HG03432 (cell line): ENCODE measurements at regions not wholly inside any gene's neighbourhood (a gene's known extent, or its start where the extent isn't known, plus 50 kb on each side); places are given as distances from the start of the nearest gene placed in this dataset.
"Not testable (repeated sequence)": the region's sequence is repeated elsewhere in the genome, so short reads cannot be mapped to it uniquely, and the experiment has no call there.

ENCODE experiments used
- ATAC-seq: cut with Tn5 transposase; IDR thresholded peaks from one replicate; pipeline ENCODE4 v1.9.1; 2021; ENCODE audit warnings: mild to moderate bottlenecking, moderate library complexity; ENCODE audit not compliant: unreplicated experiment

DNA sequence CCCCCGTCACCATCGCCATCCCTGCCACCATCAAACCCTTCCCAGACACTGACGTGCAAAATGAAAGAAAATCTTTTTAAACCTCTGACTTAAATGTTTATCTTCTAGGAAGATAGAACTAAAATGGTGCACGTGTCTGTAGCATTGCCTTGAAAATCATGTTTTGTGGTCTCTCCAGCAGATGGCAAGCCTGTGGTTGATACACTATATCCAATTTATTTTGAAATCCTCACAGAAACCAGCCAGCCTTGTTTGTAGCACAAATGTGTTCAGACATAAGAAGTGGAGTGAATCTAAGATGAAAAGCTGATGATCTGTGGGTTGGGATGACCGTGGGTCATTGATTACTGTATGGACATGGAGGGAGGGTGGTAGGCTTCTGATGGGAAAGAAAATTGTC, 436.2 kb upstream of the SMIM21 start:
- ATAC-seq = no peak

DNA sequence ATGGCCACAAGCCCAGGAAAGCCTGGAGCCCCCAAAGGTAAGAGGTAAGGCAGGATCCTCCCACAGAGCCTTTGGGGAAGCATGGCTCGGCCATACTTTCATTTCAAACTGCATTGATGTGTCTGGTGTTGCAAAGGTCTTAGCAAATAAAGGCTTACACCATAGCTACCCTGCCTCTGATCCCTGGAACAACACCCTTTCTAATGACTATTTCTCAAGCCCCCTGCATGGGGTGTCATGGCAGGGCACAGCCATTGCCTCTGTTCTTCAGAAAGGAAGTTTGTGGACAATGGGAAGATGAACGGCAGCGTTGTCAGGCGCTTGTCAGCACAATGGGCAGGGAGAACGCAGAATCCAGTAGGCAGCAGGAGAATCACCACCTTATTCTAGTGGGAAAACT, 435.0 kb upstream of the SMIM21 start:
- ATAC-seq = no peak

DNA sequence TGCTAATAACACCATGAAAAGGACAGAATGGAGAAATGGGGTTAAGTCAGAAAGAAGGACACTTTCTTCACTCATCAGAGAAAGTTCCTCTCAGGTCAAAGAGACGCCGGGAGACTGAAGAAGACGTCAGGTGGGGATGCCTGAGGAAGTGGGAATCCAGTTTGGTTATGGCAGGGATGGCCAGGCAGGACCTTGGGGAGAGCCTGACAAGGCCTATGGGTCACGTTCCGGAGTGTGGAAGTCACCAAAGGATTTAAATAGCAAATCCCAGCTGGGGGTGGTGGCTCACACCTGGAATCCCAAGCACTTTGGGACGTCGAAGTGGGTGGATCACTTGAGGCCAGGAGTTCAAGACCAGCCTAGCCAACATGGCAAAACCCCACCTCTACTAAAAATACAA, 432.7 kb upstream of the SMIM21 start:
- ATAC-seq = no peak

- no peak for ATAC-seq
These were observed 432.0 kb upstream of the SMIM21 start for GRCh38 chr18:75859533-75859932.

- no peak for ATAC-seq
These were observed 431.3 kb upstream of the SMIM21 start for GRCh38 chr18:75858754-75859153.

GRCh38 chr18:75857558-75857957, 430.1 kb upstream of the SMIM21 start:
- no peak for ATAC-seq

- no peak for ATAC-seq
These were observed 427.3 kb upstream of the SMIM21 start for GRCh38 chr18:75854808-75855207.

DNA sequence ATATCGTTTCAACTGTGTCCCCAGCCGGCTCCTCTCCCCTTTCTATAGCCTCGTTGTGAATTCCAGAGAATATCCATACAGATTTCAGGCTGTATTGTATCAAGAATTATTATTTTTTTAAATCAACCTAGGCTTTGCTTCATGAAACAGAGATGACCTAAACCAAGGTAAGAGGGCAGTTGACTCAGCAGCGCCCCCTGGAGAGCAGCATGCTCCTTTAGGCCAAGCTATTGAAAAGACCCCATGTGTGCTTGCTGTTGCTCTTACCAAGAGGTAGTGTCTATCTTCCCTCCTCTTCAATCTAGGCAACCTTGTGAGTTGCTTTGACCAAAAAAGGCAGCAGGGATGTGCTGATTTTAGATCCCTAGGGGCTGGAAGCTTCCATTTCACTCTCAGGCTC, 426.7 kb upstream of the SMIM21 start:
- no peak for ATAC-seq

GRCh38 chr18:75846321-75846720, 418.8 kb upstream of the SMIM21 start:
- no peak for ATAC-seq

GRCh38 chr18:75845413-75845812, 417.9 kb upstream of the SMIM21 start:
- no peak for ATAC-seq

GRCh38 chr18:75844146-75844545, 416.6 kb upstream of the SMIM21 start:
- no peak for ATAC-seq

DNA sequence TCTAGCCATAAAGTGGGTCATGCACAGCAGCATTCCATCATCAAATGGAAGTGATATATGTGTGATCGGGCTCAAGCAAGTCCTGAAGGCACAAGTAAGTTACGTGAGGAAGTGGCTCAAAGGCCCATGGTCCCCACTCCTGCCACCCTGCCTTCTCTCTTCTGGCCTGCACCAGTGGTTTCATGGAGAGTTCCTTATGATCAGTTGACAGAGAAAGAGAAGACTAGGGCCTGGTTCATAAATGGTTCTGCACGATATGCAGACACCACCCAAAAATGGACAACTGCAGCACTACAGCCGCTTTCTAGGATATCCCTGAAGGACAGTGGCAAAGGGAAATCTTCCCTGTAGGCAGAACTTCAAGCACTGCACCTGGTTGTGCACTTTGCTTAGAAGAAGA, 412.6 kb upstream of the SMIM21 start:
- no peak for ATAC-seq

DNA sequence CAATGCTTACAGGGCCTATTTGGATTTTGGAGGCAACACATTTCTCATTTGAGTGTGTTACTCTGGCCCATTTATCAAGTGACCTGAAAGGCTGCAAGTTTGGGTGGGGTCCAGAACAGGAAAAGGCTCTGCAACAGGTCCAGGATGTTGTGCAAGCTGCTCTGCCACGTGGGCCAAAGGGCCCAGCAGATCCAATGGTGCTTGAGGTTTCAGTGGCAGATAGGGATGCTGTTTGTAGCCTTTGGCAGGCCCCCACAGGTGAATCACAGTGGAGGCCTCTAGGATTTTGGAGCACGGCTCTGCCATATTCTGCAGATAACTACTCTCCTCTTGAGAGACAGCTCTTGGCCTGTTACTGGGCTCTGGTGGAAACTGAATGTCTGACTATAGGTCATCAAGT, 412.2 kb upstream of the SMIM21 start:
- not testable (repeated sequence) for ATAC-seq

DNA sequence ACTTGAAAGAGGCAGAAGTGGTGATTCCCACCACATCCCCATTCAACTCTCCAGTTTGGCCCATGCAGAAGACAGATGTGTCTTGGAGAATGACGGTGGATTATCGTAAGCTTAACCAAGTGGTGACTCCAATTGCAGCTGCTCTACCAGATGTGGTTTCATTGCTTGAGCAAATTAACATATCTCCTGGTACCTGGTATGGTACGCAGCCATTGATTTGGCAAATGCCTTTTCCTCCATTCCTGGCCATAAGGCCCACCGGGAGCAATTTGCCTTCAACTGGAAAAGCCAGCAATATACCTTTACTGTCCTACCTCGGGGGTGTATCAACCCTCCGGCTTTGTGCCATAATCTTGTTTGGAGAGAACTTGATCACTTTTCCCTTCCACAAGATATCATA, 411.5 kb upstream of the SMIM21 start:
- ATAC-seq = no peak

DNA sequence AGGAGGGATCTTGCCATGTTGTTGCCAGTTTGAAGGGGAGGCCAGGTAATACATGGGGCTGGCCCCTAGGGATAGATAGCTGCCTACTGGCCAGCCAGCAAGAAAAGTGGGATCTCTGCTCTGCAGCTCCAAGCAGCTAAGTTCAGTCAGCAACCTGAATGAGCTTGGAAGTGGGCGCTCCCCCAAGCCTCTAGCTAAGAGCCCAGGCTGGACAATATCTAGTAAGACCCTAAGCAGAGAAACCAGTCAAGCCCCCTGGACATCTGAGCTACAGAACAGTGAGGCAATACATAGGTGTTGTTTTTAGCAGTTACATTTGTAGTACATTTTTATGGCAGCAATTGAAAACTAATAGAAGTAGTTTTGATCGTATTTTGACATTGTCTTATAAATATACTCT, 409.8 kb upstream of the SMIM21 start:
- ATAC-seq = no peak

DNA sequence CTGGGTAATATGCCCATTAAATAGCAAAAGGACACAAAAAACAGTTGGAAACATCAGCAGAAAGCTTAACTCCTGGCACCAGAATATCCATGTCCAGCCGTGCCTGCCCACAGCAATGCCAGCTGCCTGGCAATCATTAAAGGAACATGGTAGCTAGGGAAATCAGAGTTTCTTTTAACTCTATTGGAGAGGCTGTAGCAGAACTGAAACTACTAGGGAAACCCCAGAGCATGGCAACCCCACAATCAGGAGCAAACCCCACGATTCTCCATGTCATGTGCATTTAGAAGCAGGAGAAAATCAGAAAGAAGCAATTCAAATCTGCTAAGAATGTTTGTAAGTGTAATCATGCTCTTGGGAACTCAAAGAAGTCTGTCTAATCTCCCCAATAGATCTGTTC, 409.0 kb upstream of the SMIM21 start:
- ATAC-seq = no peak

GRCh38 chr18:75831960-75832359, 404.5 kb upstream of the SMIM21 start:
- ATAC-seq = no peak

GRCh38 chr18:75830828-75831227, 403.3 kb upstream of the SMIM21 start:
- ATAC-seq = no peak

- ATAC-seq = no peak
These were observed 401.6 kb upstream of the SMIM21 start for GRCh38 chr18:75829091-75829490.

GRCh38 chr18:75828379-75828778, 400.9 kb upstream of the SMIM21 start:
- no peak for ATAC-seq

- ATAC-seq = no peak
These were observed 400.3 kb upstream of the SMIM21 start for GRCh38 chr18:75827751-75828287.

DNA sequence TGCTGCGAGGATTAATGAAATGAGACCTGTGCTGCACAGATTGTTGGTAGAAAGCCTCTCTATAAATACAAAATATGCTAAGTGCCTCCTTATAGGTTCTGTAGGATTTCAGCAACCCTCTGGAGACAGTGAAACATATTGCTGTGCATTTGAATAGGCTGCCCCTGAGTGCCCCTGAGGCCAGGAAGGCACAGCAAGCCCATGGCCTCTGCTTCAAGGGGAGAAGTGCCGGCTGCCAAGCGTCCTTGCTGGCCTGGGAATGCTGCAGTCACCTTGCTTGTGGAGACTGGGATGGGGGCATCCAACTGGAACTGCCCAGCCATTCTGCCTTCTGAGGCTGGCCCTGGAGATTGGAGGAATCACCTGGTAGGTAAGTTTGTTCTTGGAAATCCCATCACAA, 397.2 kb upstream of the SMIM21 start:
- no peak for ATAC-seq

DNA sequence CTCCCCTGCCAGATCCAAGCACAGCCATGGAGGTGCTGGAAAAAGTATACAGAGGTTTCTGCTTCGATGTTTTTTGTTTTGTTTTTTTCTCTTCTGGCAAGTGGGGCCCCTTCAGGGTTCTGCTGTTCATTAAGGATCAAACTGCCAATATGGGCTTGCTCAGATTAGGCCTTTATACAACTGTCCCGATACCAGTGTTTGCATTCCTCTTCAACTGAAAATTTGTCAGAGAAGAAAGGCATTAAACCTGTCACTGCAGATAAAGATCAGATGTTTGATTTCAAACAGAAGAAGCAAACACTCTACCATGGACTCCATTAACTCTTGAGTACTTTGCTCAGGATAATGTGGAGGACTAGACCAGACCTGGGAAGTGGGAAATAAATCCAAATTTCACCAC, 396.0 kb upstream of the SMIM21 start:
- ATAC-seq = no peak

DNA sequence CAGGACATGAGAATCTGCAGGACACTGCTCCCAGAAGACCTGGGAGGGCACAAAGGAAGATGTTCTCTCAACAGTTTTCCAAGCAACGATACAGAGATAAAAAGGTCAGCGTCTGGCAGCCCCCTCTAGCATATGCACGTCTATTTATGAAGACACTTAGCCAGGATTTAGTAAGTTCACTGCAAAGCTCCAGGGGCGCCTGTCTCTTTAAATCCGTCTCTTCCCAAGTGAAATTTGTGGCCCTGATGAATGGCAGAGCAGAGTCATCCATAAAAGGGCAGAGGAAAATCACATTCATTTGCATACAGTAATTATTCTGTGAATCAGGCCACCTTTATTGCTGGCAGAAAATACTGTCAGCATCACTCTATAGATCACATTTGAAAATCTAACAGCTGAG, 390.9 kb upstream of the SMIM21 start:
- no peak for ATAC-seq
